Astrocyte of the spinal cord (primary cell): ENCODE measurements at regions not wholly inside any gene's neighbourhood (a gene's known extent, or its start where the extent isn't known, plus 50 kb on each side); places are given as distances from the start of the nearest gene placed in this dataset.

Source experiments
- DNase-seq: peaks from one replicate; pipeline ENCODE4 v3.0.0; 2011; ENCODE audit warnings: low read depth, low spot score
- H3K4me3 ChIP-seq: 2 replicates; pipeline ENCODE4 v1.5.1; 2011; ENCODE audit warnings: low read depth, mild to moderate bottlenecking, low read length, moderate library complexity
- CTCF ChIP-seq: IDR thresholded peaks from 2 replicates; pipeline ENCODE4 v1.5.1; 2012; ENCODE audit warnings: low read depth, mild to moderate bottlenecking, low read length, inconsistent platforms
- in situ Hi-C: cut with HindIII; loops from 2 replicates; pipeline ENCODE4 v1.10.0; 2017; ENCODE audit warnings: low sequenced_read_pairs

- in situ Hi-C loops: no loop called here
- DNase-seq: no peak
- no peak for TF ChIP-seq CTCF
Observed at GRCh38 chr12:126897778-126898177, 1369.2 kb upstream of the TMEM132C start.

GRCh38 chr12:126898562-126898961, 1368.4 kb upstream of the TMEM132C start:
- in situ Hi-C loops: no loop called here
- no peak for TF ChIP-seq CTCF
- H3K4me3 ChIP-seq: no peak overlapping the region

More at GRCh38 chr12:126897778-126898177, 1369.2 kb upstream of the TMEM132C start:
- no peak overlapping the region for H3K4me3 ChIP-seq

GRCh38 chr12:126899926-126900792, 1366.8 kb upstream of the TMEM132C start:
- in situ Hi-C loops: no loop called here

More at GRCh38 chr12:126898562-126898961, 1368.4 kb upstream of the TMEM132C start:
- DNase-seq: no peak

GRCh38 chr12:126903027-126903876, 1363.7 kb upstream of the TMEM132C start:
- in situ Hi-C loops: no loop called here
- no peak for DNase-seq
- no peak for TF ChIP-seq CTCF
- H3K4me3 ChIP-seq: no peak overlapping the region

More at GRCh38 chr12:126899926-126900792, 1366.8 kb upstream of the TMEM132C start:
- no peak overlapping the region for H3K4me3 ChIP-seq
- no peak for DNase-seq
- TF ChIP-seq CTCF: no peak

GRCh38 chr12:126905752-126906151, 1361.2 kb upstream of the TMEM132C start:
- in situ Hi-C loops: no loop called here
- H3K4me3 ChIP-seq: no peak overlapping the region
- DNase-seq: no peak

More at GRCh38 chr12:126905752-126906151, 1361.2 kb upstream of the TMEM132C start:
- TF ChIP-seq CTCF: no peak
